Left renal pelvis (tissue), 4 donors: ENCODE measurements at regions not wholly inside any gene's neighbourhood (a gene's known extent, or its start where the extent isn't known, plus 50 kb on each side); places are given as distances from the start of the nearest gene placed in this dataset.

Source experiments
- DNase-seq, 4 donors: peaks; one replicate each; pipeline ENCODE4 v3.0.0-alpha.2; 2013; ENCODE audit warnings: low read depth in 4 of 4, low spot score in 3 of 4

GRCh38 chrX:30414144-30414543 lies 105.0 kb upstream of the NR0B1 start:
- peak in 2 of 4 donors; percentile 15 to 18 for DNase-seq

DNA sequence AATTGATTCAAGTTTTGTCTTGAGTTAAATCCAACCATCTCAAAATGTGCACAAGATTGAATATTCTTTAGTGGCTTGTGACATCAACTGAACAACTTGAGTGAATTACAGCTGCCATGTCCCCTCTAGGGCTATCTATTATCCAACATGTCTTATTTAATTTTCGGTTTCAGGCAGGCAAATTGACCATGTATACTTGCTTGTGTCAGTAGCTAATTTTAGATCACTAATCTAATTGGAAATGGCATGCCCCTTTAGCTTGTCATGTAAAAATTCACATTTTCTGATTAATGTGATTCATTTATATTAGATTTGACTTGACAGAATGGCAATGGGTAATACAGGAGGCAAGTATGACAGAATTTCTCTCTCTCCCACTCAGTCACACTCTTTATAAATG lies 93.2 kb upstream of the NR0B1 start:
- DNase-seq, result no peak

- no peak for DNase-seq
Measured at GRCh38 chrX:30388325-30388724, 79.1 kb upstream of the NR0B1 start.

DNA sequence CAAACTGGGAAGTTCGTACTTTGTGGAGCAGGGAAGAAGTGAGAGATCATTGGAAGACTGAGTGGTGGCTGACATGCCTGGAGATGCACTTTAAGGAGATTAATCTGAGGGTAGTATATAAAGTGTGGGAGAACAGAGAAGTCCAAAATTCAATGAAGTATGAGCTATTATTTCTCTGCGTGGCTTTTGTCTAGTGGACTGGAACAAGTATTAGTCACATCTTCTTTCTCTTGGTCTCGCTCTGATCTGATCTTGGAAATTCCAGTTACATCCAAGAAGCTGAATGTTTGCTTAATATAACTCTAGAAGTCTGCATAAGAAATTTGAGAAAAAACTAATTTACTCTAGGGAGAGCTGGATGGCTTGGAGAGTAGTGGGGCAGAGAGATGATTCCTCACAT lies 64.8 kb upstream of the NR0B1 start:
- no peak for DNase-seq

GRCh38 chrX:30373479-30373878 lies 64.3 kb upstream of the NR0B1 start:
- DNase-seq, result no peak

DNA sequence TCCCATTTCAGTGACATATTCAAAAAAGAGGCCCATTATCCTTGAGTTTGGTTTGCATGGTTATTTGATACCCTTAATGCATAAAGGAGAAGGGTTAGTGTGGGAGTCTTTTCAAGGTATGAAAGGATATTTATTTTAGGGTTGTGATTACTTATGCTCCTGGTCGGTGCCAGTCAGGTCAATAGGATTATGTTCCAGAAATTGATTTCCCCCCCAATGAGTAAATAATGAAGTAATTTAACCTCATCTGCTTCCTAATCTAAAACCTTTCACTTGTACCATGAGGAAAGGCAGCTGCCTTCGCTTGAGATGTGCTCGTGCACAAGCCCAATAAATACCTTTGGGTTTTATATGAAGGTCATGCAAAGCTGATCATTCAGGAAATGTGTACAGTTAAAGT lies 55.0 kb upstream of the NR0B1 start:
- DNase-seq, result no peak
